Tibial artery (tissue), 4 donors: ENCODE measurements at regions not wholly inside any gene's neighbourhood (a gene's known extent, or its start where the extent isn't known, plus 50 kb on each side); places are given as distances from the start of the nearest gene placed in this dataset.
"Not testable (repeated sequence)": the region's sequence is repeated elsewhere in the genome, so short reads cannot be mapped to it uniquely, and the experiment has no call there.

Experiments used
- DNase-seq, 2 donors: peaks; one replicate each; pipeline ENCODE4 v3.0.0-alpha.2; 2019
- H3K27ac ChIP-seq, 2 donors: fragments of 200-600 bp; sonication (generic) in 1 of 2; 1 replicate in 1 of 2; 2 replicates in 1 of 2; pipeline ENCODE4 v1.5.1; 2018 to 2019; ENCODE audit warnings: mild to moderate bottlenecking in 1 of 2
- H3K27me3 ChIP-seq, 2 donors: fragments of 200-600 bp; sonication (generic) in 1 of 2; one replicate each; pipeline versions ENCODE4 v1.5.1 to v1.6.0; 2016 to 2019
- H3K36me3 ChIP-seq, 3 donors: fragments of 200-600 bp; sonication (generic) in 2 of 3; one replicate each; pipeline ENCODE4 v1.5.1; 2016 to 2019; ENCODE audit warnings: mild to moderate bottlenecking in 2 of 3
- H3K4me1 ChIP-seq, 4 donors: fragments of 200-600 bp; sonication (generic) in 2 of 4; 1 replicate in 3 of 4; 2 replicates in 1 of 4; pipeline ENCODE4 v1.5.1; 2016 to 2019
- H3K4me3 ChIP-seq, 2 donors: fragments of 200-600 bp; sonication (generic) in 1 of 2; 1 replicate in 1 of 2; 2 replicates in 1 of 2; pipeline ENCODE4 v1.5.1; 2018 to 2019; ENCODE audit warnings: mild to moderate bottlenecking in 2 of 2
- H3K9me3 ChIP-seq, 3 donors: fragments of 200-600 bp; sonication (generic) in 1 of 3; one replicate each; pipeline ENCODE4 v1.5.1; 2016 to 2019
- intact Hi-C: fragments of 100-400 bp; cut with DNase I; formaldehyde crosslinking; loops from one replicate; pipeline ENCODE4 v1.15.0; 2023; ENCODE audit warnings: low total_unique reads
- TF ChIP-seq, protein P1 (sequence below), 2 experiments: fragments of 200-600 bp in 1 of 2; fragments of 450-650 bp in 1 of 2; IDR thresholded peaks; one replicate each; pipeline ENCODE4 v1.5.1; 2017 to 2019; ENCODE audit warnings: antibody characterized with exemption in 2 of 2, mild to moderate bottlenecking in 1 of 2, moderate library complexity in 1 of 2

GRCh38 chr16:88309174-88309907, 73.4 kb upstream of the ZNF469 start:
- Histone ChIP-seq H3K36me3 (no peaks in the 10 kb centered on the region), H3K4me1 (peaks cover 0 to 37% (median 17%) of the 10 kb centered on the region in 4 donors), H3K27me3 (no peaks in the 10 kb centered on the region), H3K27ac (no peak overlapping the region), H3K9me3 (no peaks in the 10 kb centered on the region), H3K4me3 (no peak overlapping the region)
- DNase-seq = no peak
- TF ChIP-seq, protein P1, sequence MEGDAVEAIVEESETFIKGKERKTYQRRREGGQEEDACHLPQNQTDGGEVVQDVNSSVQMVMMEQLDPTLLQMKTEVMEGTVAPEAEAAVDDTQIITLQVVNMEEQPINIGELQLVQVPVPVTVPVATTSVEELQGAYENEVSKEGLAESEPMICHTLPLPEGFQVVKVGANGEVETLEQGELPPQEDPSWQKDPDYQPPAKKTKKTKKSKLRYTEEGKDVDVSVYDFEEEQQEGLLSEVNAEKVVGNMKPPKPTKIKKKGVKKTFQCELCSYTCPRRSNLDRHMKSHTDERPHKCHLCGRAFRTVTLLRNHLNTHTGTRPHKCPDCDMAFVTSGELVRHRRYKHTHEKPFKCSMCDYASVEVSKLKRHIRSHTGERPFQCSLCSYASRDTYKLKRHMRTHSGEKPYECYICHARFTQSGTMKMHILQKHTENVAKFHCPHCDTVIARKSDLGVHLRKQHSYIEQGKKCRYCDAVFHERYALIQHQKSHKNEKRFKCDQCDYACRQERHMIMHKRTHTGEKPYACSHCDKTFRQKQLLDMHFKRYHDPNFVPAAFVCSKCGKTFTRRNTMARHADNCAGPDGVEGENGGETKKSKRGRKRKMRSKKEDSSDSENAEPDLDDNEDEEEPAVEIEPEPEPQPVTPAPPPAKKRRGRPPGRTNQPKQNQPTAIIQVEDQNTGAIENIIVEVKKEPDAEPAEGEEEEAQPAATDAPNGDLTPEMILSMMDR (IDR thresholded peaks at IDR 0.05) = no peak
- intact Hi-C loops = no loop called here

DNA sequence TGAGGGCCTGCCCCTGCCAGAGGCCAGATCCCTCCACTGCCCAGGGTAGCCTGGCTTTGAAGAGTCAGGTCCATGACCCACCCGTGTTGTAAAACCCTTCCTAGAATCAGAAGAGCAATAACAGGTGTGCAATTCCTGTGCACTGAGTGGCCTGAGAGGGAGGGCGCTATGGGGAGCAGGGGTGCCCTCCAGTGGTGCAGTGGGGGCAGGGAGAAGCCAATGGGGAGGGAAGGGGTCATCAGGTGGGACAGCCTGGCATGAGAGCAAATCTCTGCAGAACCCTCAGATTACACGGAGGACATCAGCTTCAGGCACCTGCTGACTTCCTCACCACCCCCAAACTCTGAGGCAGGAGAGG, 72.9 kb upstream of the ZNF469 start:
- Histone ChIP-seq H3K36me3 (no peaks in the 10 kb centered on the region), H3K27me3 (no peaks in the 10 kb centered on the region), H3K27ac (no peak overlapping the region), H3K4me3 (no peak overlapping the region), H3K9me3 (no peaks in the 10 kb centered on the region), H3K4me1 (peaks cover 0 to 31% (median 12%) of the 10 kb centered on the region in 4 donors)
- no peak for DNase-seq
- TF ChIP-seq, protein P1 (IDR thresholded peaks at IDR 0.05) = no peak
- intact Hi-C loops = no loop called here

- no peaks in the 10 kb centered on the region for H3K27me3 ChIP-seq
- intact Hi-C loops = no loop called here
- TF ChIP-seq, protein P1 (IDR thresholded peaks at IDR 0.05) = no peak
- no peaks in the 10 kb centered on the region for H3K36me3 ChIP-seq
- H3K4me1 ChIP-seq = peaks cover 0 to 22% (median 7%) of the 10 kb centered on the region in 4 donors
- H3K4me3 ChIP-seq = no peak overlapping the region
- H3K9me3 ChIP-seq = no peaks in the 10 kb centered on the region
- DNase-seq = no peak
- no peak overlapping the region for H3K27ac ChIP-seq
Measured at GRCh38 chr16:88310796-88311605, 71.8 kb upstream of the ZNF469 start.

- intact Hi-C loops, H3K4me3 ChIP-seq, DNase-seq, H3K36me3 ChIP-seq, H3K27ac ChIP-seq, H3K9me3 ChIP-seq, H3K27me3 ChIP-seq: not testable (repeated sequence)
- peaks cover 0 to 13% (median 3%) of the 10 kb centered on the region in 4 donors for H3K4me1 ChIP-seq
Measured at GRCh38 chr16:88311860-88312259, 70.9 kb upstream of the ZNF469 start.

GRCh38 chr16:88312732-88313131, 70.0 kb upstream of the ZNF469 start:
- no peak overlapping the region for H3K4me3 ChIP-seq
- TF ChIP-seq, protein P1 (IDR thresholded peaks at IDR 0.05) = no peak
- DNase-seq = no peak
- peaks cover 0 to 3% of the 10 kb centered on the region in 2 donors for H3K27me3 ChIP-seq
- H3K4me1 ChIP-seq = peaks cover 0 to 6% (median 0%) of the 10 kb centered on the region in 4 donors
- H3K9me3 ChIP-seq = no peaks in the 10 kb centered on the region
- no peak overlapping the region for H3K27ac ChIP-seq
- H3K36me3 ChIP-seq = no peaks in the 10 kb centered on the region
- intact Hi-C loops = no loop called here

- DNase-seq = no peak
- intact Hi-C loops = no loop called here
- Histone ChIP-seq H3K4me1 (no peaks in the 10 kb centered on the region), H3K36me3 (no peaks in the 10 kb centered on the region), H3K27ac (no peak overlapping the region), H3K9me3 (no peaks in the 10 kb centered on the region), H3K4me3 (no peak overlapping the region), H3K27me3 (peaks cover 0 to 3% of the 10 kb centered on the region in 2 donors)
- TF ChIP-seq, protein P1 (IDR thresholded peaks at IDR 0.05) = no peak
Measured at GRCh38 chr16:88314991-88315542, 67.7 kb upstream of the ZNF469 start.
